DMS53 (cell line): ENCODE measurements at regions not wholly inside any gene's neighbourhood (a gene's known extent, or its start where the extent isn't known, plus 50 kb on each side); places are given as distances from the start of the nearest gene placed in this dataset.

Source experiments
- DNase-seq: peaks from one replicate; lab custom pipeline; 2025; lab: John Stamatoyannopoulos, UW

DNA sequence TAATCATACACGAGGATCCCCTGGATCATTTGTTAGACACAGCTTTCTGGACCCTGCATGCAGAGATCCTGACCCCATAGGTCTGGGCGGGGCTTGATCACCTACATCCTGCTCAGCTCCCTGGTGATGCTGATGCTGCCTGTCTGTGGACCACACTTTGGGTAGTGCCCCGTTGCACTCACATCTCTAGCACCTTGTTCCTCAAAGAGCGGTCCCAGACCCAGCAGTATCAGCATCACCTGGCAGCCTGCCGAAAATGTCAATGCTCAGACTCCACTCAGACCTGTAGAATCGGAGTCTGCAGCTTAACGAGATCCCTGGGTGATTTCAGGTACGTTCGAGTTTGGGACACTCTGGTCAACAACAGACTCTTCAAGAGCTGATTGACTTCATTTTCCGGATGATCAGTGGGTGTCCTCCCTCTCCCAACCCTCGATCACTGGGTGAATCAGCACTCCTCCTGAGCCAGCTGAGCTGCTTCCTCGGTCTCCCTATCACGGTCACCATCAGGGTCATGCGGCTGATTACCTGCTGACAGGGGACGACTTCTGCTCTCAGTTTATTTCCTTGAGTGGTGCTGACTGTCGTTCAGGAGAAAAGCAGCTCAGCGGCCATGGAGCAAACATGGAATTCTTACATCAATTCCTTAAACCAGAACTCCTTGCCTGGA, 150.6 kb upstream of the RAB12 start:
- DNase-seq, result no peak

- DNase-seq, result no peak
These were observed 148.5 kb upstream of the RAB12 start for GRCh38 chr18:8460748-8461147.

DNA sequence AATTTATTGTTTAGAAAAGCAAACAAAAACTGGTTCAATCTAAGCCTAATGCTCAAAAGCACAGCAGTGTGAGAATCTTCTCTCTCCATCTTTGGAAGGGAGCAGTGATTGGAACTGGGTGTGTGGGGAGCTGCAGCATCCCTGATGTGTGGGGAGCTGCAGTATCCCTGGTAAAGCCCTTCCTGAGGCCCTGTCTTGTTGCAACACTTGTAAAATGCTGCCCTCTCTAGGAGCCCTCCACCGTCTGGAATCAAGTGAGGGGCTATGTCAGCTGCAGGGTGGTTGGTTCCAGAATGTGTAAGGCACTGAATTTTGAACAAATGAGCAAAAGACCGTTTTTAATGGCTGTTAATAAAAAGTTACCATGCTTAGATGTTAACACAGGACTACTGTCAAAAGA, 147.7 kb upstream of the RAB12 start:
- no peak for DNase-seq

GRCh38 chr18:8462651-8463185, 146.5 kb upstream of the RAB12 start:
- DNase-seq, result no peak

- DNase-seq, result no peak
These were observed 145.4 kb upstream of the RAB12 start for GRCh38 chr18:8463791-8464190.

GRCh38 chr18:8468191-8468590, 141.0 kb upstream of the RAB12 start:
- DNase-seq, result no peak

- DNase-seq, result no peak
These were observed 140.3 kb upstream of the RAB12 start for GRCh38 chr18:8468921-8469335.

DNA sequence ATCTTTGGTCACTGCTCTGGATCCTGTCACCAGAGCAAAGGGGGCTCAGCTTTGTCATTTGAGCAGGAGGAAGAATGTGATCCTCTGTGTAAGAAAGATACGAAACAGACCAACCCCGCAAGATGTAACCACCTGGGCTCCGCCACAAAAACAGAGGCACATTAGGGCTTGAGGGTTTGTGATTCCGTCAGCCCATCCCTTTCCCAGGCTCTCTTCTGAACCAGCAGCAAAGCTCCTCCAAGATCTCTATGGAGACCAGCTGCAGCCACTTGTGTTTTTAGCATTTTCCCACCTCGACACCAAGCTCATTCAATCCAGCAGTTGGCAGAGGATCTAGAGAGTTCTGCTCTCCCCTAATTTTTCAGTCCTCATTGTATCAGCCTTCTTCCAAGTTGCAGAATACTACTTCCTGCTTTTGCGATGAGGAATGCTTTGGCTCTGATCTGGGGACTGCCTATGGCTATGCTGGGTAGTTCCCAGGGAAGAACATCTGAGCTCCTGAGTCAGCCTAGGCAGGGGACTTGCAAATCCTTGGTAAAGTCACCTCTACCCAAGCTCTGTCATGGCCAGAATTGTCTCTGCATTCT, 139.6 kb upstream of the RAB12 start:
- DNase-seq, result no peak

- DNase-seq, result no peak
These were observed 137.9 kb upstream of the RAB12 start for GRCh38 chr18:8471372-8471771.

GRCh38 chr18:8474661-8475060, 134.6 kb upstream of the RAB12 start:
- DNase-seq, result no peak

GRCh38 chr18:8477615-8478014, 131.6 kb upstream of the RAB12 start:
- no peak for DNase-seq

- peak; percentile 92 for DNase-seq
These were observed 130.9 kb upstream of the RAB12 start for GRCh38 chr18:8478166-8478967.

- DNase-seq, result no peak
These were observed 130.3 kb upstream of the RAB12 start for GRCh38 chr18:8478968-8479370.

- no peak for DNase-seq
These were observed 129.4 kb upstream of the RAB12 start for GRCh38 chr18:8479789-8480188.

DNA sequence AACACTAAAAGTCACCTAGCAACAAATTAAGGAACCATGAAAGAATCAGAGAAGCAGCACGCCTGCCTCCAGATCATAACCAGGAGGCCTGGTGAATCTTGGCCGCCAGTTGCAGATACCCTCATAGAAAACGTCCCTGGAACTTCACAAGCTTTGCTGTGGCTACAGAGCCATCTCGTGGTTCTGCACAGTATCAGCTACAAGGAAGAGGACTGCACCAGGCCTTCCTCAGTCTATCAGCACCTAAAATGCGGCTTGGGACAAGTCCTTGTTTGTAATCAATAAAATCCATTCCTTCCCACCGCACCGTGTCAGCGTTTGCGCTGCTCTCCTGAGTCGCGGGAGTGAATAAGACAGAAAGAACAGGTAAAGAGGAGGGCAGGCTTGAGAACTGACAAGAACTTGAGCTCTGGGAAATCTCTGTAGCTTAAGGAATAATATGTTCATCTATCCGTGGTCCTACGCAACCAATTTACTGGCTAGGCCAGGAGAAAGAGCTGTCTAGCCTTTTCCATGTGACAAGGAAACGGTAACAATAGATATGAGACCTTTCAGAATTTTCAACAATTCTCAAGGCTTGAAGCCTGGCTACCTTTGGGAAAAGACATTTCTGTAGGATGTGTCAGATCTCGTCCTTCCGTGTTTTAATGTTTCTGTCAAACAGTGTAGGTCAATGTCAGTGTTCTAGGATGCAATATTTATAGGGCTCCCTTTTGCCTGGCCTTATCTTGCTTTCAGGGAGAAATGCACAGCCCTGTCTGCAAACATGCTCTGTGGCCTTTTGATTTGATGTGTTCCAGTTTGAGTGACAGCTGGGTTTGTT, 128.5 kb upstream of the RAB12 start:
- peak; percentile 90 for DNase-seq

GRCh38 chr18:8484951-8485350, 124.3 kb upstream of the RAB12 start:
- DNase-seq, result no peak

DNA sequence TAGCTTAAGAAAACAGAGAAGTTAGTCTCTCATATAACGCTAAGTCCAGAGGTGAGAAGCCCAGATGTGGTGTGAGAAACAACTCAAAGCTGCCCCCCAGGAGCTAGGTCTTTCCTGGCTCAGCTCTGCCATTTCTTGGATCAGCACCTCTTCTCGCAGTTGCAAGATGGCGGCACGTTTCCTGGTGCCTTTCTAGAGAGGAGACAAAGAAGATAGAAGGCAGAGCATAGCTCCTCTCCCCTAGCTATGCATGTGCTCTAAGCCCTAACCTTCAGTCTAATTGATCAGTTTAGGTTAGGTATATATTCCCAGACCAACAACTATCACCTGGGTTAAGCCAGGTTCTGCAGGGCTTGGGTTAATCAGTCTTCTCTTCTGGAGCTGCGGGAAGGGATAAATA, 119.5 kb upstream of the RAB12 start:
- DNase-seq, result no peak

- DNase-seq, result no peak
These were observed 117.7 kb upstream of the RAB12 start for GRCh38 chr18:8491516-8491915.

DNA sequence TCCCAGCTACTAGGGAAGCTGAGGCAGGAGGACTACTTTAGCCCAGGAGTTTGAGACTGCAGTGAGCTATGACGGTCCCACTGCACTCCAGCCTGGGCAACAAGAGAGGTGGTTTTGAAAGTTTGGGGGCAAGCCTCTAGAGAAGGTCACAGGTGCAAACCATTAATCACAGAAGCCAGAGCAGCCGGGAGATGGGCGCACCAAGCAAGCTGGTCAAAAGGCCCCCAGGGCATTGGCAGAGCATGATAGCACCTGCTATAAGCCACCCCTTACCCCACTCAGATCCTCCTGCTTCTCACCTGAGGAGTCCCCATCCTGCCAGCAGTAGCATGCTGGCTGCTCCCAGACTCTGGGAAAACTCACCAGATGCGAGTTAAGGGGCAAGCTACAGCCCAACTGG, 116.1 kb upstream of the RAB12 start:
- DNase-seq, result no peak

- DNase-seq, result no peak
These were observed 113.1 kb upstream of the RAB12 start for GRCh38 chr18:8496186-8496585.

DNA sequence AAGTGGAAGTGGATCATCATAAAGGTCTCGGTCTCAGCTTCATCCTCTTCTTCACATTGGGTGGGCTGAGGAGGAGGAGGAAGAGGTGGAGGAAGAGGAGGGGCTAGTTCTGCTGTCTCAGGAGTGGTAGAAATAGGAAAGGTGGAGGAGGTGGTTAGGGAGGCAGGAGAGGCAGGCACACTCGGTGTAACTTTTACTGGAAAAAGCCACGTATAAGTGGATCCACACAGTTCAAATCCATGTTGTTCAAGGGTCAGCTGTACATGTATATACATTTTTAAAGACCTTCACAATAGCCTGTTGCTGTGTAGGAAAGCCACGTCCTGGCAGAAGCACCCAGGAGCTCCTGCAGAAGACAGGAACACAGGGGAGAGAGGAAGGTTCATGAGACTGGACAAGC, 110.3 kb upstream of the RAB12 start:
- no peak for DNase-seq
